ENCODE measurements at regions not wholly inside any gene's neighbourhood (a gene's known extent, or its start where the extent isn't known, plus 50 kb on each side); places are given as distances from the start of the nearest gene placed in this dataset.
A peak's percentile ranks its signal among the peaks of the same experiment; 100 is the strongest.
"Not testable (repeated sequence)": the region's sequence is repeated elsewhere in the genome, so short reads cannot be mapped to it uniquely, and the experiment has no call there.

DNA sequence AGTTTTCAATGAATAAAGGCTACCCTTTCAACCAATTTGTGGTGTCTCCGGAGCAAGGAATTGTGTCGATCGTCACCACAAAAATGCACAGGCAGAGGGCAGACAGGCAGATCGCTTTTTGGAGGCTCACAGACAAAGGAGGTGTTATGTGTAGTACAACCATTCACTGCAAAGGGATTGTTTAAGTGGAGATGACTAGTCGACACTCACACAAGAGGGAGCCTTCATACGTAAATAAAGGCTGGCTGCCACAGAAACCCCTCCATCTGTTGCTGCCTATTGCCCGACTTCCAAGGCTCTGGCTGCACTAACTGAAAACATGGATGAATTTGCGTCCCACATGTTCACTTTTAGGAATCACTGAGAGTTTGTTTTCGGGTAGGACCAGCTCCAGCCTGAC lies 281.1 kb downstream of the NKX6-1 start:
- DNase-seq = peak; percentile 3

DNA sequence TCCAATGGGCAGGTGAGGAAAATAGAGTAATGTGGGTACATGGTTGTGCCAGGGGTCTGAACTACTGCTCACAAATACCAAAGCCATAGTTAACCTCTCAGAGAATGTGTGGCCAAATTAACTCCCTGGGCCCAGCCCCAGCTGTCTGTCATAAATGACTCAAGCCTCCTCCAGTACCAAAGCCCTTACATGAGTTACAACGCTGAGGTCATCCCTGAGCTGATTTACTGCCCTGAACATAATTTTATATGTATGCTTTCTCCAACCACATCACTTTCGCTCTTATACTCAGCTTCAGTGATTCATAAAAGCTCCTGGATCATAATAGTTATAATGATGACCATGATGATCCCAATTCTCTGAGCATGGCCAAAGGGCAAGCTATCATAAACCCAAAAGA lies 283.9 kb downstream of the NKX6-1 start:
- no peak for DNase-seq

DNA sequence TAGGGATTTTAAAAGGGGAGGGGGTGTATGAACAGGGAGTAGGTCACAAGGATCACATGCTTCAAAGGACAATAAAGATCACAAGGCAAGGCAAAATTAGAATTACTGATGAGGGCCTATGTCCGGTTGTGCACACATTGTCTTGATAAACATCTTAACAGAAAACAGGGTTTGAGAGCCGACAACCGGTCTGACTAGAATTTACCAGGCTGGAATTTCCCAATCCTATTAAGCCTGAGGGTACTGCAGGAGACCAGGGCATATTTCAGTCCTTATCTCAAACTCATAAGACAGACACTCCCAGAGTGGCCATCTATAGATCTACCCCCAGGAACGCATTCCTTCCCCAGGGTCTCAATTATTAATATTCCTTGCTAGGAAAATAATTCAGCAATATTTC lies 292.9 kb downstream of the NKX6-1 start:
- not testable (repeated sequence) for DNase-seq

DNA sequence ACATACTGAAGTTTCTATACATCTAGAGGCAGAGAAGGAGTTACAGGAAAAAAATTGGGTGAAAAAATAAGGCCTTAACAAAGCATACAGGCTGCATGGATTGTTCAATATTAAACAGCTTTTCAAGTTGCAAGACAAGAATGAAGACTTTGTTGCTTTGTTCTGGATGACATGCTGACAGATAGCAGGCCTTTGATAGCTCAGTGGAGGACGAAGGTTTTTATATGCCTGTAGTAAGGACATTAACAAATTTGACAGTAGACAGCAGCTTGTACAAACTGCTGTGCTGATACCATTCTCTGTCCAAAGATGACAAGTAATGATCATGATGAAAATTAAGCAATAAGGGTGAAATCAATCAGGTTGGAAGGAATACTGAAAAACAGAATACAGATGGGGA lies 309.9 kb downstream of the NKX6-1 start:
- DNase-seq = no peak

DNA sequence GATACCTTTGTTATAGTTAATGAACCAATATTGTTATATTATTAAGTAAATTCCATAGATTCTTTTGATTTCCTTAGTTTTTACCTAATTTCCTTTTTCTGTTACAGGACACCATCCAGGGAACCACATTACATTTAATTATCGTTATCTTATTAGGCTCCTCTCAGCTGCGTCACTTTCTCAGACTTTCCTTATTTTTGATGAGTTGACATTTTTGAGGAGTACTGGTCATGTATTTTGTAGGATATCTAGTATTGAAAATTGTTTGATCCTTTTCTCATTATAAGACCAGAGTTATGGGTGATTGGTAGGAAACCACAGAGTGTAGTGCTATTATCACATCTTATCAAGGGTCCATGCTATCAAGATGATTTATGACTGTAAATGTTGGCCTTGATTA lies 319.7 kb downstream of the NKX6-1 start:
- no peak for DNase-seq

DNA sequence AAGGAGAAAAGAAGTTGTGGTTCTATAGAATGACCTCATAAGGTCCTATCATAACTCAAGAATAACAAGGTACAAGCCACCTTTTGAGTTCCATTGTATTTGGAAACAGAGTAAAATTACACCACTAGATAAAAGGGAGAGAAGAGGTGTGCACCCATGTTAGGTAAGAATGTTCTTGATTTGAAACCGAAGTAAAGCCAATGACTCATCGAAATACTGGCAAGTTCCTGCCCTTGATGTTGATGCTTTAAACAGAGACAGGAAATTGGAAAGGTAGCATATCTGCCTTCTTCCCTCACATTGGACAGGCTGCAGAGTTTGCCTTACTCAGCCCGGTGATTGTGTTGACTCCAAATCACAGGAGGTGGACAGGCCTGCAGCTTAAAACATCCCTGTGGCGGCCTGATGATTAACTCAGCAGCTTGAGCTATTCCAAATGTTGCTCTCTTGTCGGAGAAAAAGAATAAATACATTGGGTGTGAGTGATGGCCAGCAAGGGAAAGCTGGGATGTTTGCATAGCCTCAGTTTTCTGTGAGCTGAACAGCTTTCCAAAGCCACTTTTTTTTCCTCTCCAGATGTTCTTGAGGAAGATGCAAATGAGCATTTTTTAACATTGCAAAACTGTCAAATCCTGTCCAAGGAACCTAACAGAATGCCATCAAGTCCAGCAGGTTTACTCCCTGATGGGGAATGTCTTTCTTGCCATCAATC lies 321.1 kb downstream of the NKX6-1 start:
- DNase-seq = no peak

DNA sequence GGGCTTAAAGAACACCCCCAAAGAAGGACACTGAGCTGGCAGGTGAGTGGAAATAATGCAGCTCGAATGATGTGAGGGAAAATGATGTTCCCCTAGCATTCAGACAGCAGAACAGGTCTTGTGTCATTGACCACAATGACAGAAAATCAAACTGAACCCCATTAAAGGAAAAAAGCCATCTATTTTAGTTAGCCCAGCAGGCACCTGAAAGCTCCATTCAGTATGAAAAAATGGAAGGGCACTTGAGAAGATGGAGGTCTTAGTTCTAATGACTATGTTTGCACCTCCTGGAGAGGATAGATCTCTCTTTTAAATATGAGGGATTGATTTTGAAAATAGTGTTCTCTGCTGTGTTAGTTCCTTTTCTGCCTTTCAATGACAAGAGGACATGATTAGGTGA lies 323.1 kb downstream of the NKX6-1 start:
- DNase-seq = no peak

DNA sequence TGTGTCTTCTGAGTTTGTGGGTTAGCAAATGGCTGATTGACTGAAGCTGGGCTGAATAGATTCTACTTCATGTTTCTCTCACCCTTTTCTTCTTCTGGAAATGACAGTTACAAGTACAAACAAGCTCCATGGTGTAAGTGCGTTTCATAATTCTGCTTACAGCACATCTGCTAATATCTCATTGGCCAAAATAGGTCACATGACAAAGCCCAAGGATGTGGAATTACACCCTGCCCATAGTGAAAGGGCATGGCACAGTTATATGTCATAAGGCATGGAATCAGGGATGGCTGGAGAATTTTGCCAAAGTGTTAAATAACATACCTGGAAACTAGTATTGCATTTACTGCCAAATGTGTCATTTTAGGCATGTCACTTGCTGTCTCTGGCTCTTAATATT lies 327.2 kb downstream of the NKX6-1 start:
- no peak for DNase-seq

DNA sequence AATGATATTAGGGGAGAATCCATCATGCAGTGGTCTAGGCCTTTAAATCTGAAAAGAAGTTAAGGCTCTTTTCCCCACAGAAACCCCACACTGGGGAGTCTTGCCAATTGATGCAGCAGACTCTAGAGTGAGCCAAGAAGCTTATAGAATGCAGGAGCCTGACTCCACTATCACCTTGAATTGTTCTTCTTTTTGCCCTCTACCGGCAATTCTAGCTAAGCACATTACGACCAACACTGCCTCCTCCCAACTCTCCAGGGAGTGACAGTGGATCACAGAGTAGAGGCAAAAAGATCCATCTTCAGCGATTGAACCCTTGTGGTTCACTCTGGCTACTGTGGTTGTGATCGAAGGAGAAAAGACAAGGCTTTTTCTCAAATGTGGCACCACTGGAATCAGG lies 331.5 kb downstream of the NKX6-1 start:
- no peak for DNase-seq

DNA sequence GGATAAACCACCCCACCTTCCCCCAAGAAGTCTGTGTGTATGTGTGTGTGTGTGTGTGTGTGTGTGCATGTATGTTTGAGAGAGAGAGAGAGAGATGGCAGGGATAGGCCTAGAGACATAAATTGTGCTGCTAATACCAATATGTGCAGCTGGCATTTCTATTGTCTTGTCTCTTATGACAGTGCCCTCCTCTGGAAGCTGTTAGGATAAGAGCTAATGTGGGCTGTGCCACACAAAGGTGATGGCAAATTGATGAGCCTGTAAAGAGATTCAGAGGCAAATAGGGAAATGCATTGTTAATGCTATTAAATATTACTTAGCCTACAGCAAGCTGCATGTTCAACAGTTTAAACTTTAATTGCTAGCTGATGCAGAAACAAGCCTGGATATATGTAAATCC lies 332.0 kb downstream of the NKX6-1 start:
- no peak for DNase-seq

DNA sequence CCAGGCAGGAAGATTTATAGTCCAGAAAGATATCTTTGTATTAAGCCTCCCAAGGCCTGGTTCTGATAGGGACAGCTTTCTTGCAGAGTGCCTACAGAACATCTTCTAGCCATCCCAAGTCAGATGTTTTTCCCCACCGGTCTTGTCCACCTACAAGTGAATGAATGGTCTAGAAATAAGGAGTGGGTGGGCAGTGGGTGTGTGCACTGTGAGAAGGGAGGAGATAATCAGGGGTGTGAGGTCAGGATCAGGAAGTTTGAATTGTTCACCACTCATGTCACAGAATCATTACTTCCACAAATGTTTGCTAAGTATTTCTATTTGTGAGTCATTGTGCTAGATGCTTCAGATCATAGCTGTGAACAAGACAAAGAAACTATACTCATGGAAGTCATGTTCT lies 332.6 kb downstream of the NKX6-1 start:
- no peak for DNase-seq

DNA sequence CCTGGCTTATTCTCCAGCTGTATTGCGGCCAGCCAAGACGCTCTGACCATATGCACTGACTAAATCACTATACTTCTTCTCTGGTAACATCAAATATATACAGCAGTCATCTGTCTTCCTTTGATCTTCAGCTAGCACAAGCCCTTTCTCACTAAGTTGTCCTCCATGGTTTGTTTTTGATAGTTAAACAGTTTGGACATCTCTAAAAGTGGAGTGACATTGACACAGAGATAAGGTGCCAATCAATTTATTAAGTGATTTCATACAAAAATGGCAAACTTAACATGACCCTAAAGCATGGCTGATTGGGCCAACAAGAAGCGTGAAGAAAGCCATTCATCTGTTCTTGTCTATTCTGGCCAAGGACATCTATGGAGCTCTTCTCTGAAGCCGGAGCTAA lies 334.9 kb downstream of the NKX6-1 start:
- DNase-seq = no peak

DNA sequence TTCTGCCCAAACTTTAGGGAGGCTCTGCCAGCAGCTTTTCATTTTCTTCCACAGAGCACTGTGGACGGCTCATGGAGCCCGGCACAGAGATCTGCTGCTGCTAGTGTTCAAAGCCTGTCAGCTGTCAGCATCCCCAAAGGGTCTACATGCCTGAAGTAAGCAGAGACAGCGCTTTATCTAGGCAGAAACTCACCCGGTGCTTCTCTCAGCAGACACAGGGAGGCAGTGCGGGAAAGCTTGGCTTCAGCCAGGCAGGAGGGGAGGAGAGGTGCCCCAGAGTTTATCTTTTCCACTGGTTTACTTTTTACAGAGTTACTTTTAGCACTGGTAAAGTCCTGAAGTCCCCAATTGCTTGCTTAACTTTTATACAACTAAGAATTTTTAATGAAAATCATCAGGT lies 339.3 kb downstream of the NKX6-1 start:
- no peak for DNase-seq

DNA sequence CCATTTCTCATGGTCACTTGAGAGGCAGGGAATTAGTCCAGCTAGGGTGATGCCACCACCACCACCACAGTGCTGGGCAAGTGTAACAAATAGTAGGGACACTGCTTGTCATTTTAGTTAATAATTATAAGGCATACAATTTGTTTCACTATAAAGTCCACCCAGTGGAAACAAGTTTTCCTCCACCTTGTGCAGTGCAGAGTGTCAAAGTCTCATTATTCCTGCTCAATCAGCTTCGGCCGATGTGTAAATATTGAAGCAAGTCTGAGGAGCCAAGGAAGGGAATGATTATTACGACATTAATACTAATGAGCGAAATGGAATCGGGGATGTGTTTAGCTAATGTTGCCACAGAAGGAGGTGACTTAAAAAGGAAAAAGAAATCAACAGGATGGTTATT lies 340.4 kb downstream of the NKX6-1 start:
- no peak for DNase-seq

DNA sequence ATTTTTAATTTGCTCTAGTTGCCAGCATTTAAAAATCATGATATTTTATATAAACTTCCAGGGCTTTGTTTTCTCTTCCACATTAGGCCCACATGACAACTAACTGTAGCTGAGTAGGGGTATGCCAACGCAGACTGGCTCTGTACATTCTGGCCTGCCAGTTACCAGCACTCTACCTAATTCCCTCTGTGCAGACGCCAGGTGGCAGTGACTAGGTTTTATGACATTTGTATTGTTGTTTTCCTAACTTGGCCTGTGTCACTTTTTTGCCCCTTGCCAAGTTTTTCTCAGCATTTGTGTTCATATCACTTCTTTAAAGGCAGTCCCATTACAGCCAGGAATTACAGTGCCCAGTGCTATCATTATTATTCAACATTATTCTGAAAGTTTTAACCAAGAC lies 347.5 kb downstream of the NKX6-1 start:
- DNase-seq = no peak

DNA sequence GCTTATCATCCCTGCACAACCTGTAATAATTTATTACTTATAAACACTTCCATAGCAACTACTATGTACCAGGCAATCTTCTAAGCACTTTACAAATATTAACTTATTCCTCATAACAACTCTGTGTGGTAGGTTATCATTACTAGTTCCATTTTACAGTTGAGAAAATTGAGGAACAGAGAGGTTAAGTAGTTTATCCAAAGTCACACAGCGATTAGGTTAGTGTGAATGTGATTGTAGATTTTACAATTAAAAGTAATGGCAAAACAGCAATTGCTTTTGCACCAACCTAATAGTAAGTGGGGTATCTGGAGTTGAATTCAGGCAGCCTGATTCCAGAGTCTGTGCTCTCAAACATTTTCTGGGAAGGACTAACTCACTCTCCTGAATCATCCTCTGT lies 348.9 kb downstream of the NKX6-1 start:
- no peak for DNase-seq

DNA sequence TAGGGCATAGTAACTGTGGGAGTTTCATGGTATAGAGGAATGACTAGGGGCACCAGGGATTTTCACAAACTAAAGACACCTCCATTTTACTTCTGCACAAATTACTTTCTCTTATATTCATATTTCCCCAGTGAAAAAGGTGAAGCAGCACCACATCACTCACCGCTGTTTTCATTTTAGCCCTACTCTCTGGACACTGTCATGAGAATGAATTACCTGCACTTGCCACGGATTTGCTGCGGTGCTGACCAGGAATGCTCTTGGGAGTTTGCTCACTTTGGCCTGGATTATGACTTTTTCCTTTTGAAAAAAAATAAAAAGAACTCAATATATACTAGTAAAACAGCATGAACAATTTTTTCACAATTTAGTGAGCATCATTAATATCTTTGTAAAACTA lies 351.3 kb downstream of the NKX6-1 start:
- DNase-seq = no peak

DNA sequence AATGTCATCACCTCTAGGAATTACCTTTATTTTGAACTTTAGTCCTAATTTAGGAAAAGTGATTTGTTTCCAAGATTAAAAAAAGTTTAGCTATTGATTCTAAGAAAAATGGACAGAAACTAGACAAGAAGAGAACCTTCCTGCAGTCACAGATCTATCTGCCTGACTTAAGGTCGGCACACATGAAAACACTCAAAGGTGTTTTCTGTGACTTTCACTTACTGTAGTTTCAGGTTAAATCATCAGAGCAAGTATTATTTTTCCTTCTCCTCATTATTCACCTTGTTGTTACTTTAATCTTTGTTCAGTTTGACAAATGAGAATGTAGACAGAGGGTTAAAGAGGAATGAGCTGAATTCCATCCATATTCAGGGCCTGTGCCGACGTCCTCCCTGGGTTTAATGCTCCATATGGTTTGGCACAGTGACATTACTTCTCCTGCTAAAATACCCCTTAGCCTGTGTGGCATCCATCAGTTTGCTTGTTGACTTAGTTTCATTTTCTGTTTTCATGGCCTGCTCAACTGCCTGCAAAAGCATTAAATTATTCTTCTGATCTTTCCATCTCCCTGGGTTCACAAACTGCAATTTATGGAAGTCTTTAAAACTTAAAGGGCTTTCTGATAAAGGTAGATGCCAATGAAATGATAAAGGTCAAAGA lies 352.7 kb downstream of the NKX6-1 start:
- no peak for DNase-seq

DNA sequence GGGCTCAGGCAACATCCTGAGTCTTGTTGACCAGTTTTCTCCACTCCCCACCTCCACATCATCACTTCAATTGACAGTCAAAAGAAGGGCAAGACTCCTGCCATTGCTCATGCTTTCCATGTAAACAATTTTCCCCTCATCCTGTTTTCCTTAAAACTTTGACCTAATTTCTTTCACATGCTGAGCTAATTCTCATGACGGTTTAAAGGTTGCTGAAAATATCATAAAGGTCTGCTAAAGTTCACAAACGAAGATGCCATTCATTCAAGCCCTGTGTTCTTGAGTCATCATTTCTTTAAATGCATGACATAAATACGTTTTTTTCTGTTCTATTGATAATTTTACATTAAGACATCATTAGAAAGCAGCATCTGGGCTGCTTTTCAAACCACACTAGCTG lies 353.9 kb downstream of the NKX6-1 start:
- no peak for DNase-seq

DNA sequence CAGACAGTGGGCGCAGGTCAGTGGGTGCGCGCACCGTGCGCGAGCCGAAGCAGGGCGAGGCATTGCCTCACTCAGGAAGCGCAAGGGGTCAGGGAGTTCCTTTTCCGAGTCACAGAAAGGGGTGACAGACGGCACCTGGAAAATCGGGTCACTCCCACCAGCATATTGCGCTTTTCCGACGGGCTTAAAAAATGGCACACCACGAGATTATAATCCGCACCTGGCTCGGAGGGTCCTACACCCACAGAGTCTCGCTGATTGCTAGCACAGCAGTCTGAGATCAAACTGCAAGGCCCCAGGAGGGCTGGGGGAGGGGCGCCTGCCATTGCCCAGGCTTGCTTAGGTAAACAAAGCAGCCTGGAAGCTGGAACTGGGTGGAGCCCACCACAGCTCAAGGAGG lies 372.2 kb downstream of the NKX6-1 start:
- DNase-seq = not testable (repeated sequence)

DNA sequence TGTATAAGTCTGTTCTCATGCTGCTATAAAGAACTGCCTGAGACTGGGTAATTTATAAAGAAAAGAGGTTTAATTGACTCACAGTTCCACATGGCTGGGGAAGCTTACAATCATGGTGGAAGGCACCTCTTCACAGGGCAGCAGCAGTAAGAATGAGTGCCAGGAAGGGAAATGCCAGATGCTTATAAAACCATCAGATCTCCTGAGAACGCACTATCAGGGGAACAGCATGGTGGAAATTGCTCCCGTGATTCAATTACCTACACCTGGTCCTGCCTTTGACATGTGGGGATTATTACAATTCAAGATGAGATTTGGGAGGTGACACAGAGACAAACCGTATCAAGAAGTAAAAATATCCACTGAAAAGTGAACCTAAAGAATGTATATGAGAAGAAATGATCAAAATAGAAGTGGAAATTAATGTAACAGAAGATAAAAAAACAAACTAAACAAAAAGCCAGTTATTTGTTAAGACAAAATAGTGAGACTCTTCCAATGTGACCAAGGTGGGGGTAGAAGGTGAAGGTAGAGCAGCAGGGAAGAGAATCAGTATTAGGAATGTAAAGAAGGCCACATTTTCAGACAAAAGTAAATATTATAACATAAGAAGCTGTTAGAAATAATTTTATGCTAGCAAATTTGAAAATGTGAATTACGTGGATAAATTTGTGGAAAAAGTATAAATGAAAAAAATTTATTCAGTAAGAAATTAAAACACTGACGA lies 372.9 kb downstream of the NKX6-1 start:
- no peak for DNase-seq

DNA sequence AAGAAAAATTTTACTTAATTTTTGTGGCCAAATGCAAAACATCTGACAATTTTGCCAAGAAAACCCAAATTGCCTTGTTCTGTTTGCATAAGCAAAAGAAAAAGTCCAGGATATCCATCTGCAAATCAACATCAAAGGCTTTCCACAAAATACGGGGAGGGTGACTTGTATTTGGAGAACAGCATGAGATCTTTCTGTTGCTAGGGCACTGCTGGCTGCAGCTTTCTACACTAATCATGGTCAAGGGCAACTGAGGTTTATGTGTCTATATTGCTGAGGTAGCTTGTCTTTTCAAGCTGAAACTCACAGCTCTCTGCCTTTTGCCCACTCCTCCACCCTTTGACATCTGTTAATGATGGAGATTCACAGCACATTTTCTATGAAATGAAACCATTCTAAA lies 389.1 kb downstream of the NKX6-1 start:
- no peak for DNase-seq

DNA sequence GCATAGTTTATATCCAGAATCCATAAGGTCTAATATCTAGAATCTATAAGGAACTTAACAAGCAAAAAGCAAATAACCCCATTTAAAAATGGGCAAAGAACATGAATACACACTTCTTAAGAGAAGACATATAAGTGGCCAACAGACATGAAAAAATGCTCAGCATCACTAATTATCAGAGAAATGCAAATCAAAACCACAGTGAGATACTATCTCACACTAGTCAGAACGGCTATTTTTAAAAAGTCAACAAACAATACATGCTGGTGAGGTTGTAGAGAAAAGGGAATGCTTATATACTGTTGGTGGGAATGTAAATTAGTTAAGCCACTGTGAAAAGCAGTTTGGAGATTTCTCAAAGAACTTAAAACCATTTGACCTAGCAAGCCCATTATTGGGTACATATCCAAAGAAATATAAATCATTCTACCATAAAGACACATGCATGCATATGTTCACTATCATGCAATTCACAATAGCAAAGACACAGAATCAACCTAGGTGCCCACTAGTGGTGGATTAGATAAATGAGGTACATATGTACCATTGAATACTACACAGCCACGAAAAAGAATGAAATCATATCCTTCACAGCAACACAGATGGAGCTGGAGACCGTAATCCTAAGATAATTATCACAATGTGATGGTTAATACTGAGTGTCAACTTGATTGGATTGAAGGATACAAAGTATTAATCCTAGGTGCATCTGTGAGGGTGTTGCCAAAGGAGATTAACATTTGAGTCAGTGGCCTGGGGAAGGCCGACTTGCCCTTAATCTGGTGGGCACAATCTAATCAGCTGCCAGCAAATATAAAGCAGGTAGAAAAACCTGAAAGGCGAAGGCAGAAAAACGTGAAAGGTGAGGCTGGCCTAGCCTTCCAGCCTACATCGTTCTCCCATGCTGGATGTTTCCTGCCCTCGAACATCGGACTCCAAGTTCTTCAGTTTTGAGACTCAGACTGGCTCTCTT lies 397.2 kb downstream of the NKX6-1 start:
- not testable (repeated sequence) for DNase-seq

Measured in fibroblast of skin of abdomen (primary cell).